GM19025 (cell line): ENCODE measurements at regions not wholly inside any gene's neighbourhood (a gene's known extent, or its start where the extent isn't known, plus 50 kb on each side); places are given as distances from the start of the nearest gene placed in this dataset.

Experiments
- ATAC-seq: cut with Tn5 transposase; IDR thresholded peaks from one replicate; pipeline ENCODE4 v1.9.1; 2021; ENCODE audit warnings: mild to moderate bottlenecking, low read depth, moderate library complexity; ENCODE audit not compliant: unreplicated experiment

DNA sequence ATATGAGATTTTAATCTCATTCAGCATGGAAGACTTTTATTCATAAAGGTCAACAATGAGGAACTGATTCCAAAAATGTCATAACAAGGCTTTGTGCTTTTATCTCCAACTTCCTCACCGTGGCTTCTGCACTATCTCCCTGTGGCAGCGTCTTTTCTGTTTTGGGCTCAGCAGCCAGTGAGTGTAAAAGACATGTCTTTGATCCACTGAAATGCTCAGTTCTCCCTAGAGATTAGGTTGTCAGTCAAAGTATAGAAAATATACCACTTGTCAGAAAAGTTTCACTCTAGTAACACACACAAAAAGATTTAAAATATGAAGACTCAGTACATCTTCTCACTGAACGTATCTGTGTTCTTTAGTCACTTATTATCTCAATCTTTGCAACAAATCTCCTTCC lies 901.8 kb upstream of the ZWINT start:
- no peak for ATAC-seq

- no peak for ATAC-seq
Measured at GRCh38 chr10:57260175-57260574, 899.1 kb upstream of the ZWINT start.

DNA sequence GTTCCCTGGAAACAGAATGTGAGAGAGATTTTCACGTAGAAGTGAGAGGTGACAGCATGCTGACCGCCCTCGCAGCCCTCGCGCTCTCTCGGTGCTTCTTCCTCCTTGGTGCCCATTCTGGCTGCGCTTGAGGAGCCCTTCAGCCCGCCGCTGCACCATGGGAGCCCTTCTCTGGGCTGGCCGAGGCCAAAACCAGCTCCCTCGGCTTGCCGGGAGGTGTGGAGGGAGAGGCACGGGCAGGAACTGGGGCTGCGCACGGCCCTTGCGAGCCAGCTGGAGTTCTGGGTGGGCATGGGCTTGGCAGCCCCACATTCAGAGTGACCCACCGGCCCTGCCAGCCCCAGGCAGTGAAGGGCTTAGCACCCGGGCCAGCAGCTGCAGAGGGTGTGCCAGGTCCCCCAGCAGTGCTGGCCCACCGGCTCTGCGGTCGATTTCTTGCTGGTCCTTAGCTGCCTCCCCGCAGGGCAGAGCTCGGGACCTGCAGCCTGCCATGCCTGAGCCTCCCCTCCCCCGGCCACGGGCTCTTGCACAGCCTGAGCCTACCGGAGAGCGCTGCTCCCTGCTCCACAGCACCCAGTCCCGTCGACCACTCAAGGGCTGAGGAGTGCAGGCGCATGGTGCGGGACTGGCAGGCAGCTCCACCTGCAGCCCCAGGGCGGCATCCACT lies 888.7 kb upstream of the ZWINT start:
- ATAC-seq = no peak

GRCh38 chr10:57247271-57247670 lies 886.2 kb upstream of the ZWINT start:
- ATAC-seq = no peak

DNA sequence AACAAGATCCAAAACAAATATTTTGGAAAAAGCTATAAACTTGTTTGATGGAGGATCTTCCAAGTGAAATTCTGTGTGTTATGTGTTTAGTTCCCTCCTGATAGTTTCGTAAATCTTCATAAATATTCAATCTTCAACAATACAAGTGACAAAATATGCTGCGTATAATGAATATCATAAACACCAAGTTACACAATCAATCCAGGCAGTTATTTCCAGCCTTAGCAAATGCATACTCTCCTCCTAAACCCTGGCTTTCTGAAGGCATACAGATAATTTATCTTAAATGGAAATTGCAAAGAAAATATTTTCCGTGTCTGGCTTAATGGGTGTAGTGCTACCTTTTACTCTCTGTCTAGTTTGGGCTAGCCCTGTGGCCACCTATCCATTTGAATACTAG lies 864.9 kb upstream of the ZWINT start:
- no peak for ATAC-seq

- no peak for ATAC-seq
Measured at GRCh38 chr10:57224811-57225210, 863.8 kb upstream of the ZWINT start.

- ATAC-seq = no peak
Measured at GRCh38 chr10:57222603-57223002, 861.5 kb upstream of the ZWINT start.

DNA sequence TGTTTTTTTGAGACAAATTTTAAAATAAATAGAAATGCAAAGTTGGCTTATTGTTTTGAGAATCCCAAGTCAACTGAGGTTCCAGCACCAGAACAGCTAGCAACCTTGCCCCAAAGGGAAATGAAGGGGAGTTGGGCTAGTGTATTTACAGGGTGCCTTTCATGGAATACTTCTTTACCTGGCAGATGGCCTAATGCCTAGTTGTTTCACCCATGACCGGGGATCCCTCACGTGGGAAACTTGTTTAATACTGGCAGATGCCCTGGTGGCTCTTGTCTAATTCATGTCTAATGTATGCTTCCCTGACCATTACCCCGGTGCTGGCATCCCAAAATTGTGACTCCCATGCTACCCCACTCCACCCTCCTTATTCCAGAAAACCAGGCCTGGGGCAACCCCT lies 861.1 kb upstream of the ZWINT start:
- no peak for ATAC-seq

- no peak for ATAC-seq
Measured at GRCh38 chr10:57221674-57222073, 860.6 kb upstream of the ZWINT start.

- ATAC-seq = no peak
Measured at GRCh38 chr10:57218382-57218781, 857.3 kb upstream of the ZWINT start.

- ATAC-seq = no peak
Measured at GRCh38 chr10:57202356-57202755, 841.3 kb upstream of the ZWINT start.

- no peak for ATAC-seq
Measured at GRCh38 chr10:57188846-57189245, 827.8 kb upstream of the ZWINT start.

GRCh38 chr10:57186201-57186600 lies 825.1 kb upstream of the ZWINT start:
- no peak for ATAC-seq

GRCh38 chr10:57169597-57169996 lies 808.5 kb upstream of the ZWINT start:
- no peak for ATAC-seq

DNA sequence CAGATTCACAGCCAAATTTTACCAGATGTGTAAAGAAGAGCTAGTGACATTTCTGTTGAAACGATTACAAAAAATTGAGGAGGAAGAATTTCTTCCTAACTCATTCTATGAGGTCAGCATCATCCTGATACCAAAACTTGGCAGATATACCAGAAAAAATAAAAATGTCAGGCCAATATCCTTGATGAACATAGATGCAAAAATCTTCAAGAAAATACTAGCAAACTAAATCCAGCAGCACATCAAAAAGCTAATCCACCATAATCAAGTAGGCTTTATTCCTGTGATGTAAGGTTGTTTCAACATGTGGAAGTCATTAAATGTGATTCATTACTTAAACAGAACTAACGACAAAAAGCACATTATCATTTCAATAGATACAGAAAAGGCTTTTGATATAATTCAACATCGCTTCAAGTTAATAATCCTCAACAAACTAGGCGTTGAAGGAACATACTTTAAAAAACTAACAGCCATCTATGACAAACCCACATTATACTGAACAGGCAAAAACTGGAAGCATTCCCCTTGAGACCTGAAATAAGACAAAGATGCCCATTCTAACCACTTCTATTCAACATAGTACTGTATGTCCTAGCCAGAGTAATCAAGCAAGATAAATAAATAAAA lies 807.7 kb upstream of the ZWINT start:
- no peak for ATAC-seq

DNA sequence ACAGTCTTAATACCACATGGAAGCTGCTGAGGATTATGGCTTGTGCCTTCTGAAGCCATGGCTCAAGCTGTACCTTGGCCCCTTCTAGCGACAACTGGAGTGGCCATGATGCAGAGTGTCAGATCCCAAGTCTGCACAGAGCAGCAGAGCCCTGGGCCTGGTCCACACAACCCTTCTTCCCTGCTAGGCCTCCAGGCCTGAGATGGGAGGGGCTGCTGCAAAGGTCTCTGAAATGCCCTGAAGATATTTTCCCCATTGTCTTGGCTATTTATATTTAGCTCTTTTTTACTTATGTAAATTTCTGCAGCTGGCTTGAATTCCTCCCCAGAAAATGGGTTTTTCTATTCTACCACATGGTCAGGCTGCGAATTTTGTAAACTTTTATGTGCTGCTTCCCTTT lies 804.6 kb upstream of the ZWINT start:
- no peak for ATAC-seq

- no peak for ATAC-seq
Measured at GRCh38 chr10:57162231-57162630, 801.2 kb upstream of the ZWINT start.

DNA sequence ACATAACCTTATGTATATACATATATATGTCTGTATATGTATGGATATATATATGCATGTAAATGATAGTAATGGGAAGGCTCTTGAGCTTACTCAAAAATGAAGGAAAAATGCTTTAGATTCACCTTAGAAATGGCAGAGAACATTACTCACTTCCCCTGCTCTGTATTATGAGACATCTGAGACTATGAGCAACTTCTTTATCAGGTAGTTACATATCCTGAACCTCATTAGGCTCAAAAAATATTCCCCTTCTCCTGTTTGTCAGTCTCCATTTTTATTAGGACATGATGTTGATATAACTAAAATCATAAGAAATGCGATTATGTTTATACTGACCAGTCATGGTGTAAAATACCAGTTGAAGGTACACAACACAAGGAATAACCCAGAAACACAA lies 800.1 kb upstream of the ZWINT start:
- ATAC-seq = no peak

DNA sequence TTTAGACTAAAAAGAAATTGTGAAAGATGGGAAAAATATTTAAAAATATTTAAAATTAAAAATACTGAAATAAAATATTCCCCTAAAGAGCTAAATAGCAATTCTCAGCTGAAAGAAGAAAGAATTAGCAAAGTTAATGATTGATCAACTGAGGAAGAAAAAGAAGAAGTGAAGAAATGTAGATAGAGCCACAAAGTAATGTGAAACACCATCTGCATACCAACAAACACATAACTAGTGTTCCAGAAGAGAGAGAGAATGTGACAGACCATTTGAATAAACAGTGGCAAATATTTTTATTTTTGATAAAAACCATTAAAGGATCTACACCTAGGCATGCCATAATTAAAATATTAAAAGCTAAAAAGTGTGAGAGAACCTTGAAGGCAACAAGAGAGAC lies 784.5 kb upstream of the ZWINT start:
- no peak for ATAC-seq

- ATAC-seq = no peak
Measured at GRCh38 chr10:57142925-57143576, 782.0 kb upstream of the ZWINT start.

GRCh38 chr10:57141708-57142107 lies 780.6 kb upstream of the ZWINT start:
- ATAC-seq = no peak

- no peak for ATAC-seq
Measured at GRCh38 chr10:57119684-57120083, 758.6 kb upstream of the ZWINT start.
